ENCODE measurements at regions not wholly inside any gene's neighbourhood (a gene's known extent, or its start where the extent isn't known, plus 50 kb on each side); places are given as distances from the start of the nearest gene placed in this dataset.

- DNase-seq (no peak), ATAC-seq (ENCODE audit: low FRiP score in 2 of 2) (no peak)
- Histone ChIP-seq H3K27ac (no peak overlapping the region), H3K36me3 (no peaks in the 10 kb centered on the region), H3K27me3 (no peaks in the 10 kb centered on the region), H3K9me3 (no peaks in the 10 kb centered on the region), H3K4me1 (no peaks in the 10 kb centered on the region), H3K4me3 (no peak overlapping the region)
- WGBS, 2 donors = 80 to 84% methylated on average over 5 of the region's 5 CpGs
- TF ChIP-seq POLR2A (IDR thresholded peaks at IDR 0.05) = no peak
- no peak for TF ChIP-seq EP300 (IDR thresholded peaks at IDR 0.05)
- no peak for TF ChIP-seq CTCF (IDR thresholded peaks at IDR 0.05)
- no peak for TF ChIP-seq POLR2AphosphoS5 (IDR thresholded peaks at IDR 0.05)
Measured at GRCh38 chr20:6360766-6361165, 237.9 kb upstream of the FERMT1 start.

GRCh38 chr20:6355754-6356451 is 233.1 kb upstream of the FERMT1 start:
- 69 to 86% methylated on average over 7 of the region's 7 CpGs for whole genome bisulfite sequencing, 2 donors
- H3K4me1 ChIP-seq = no peaks in the 10 kb centered on the region

DNA sequence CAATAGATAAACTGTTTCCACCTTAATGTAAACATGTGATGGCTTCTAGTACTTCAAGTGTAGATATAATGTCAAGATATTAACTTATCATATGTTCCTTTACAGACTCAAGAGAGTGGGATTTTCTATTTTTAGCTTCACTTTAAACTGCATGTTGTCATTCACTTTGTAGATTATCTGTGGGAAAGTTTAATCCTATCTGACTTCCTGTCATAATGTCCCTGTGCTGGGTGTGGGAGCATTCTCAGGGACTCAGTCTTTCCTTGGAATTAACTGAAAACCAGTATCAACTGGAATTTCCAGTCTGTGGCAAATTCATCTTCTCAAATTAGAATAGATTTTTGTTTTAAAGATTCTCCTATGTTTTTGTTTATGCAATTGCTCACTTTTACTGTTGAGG is 226.1 kb upstream of the FERMT1 start:
- TF ChIP-seq EP300 (IDR thresholded peaks at IDR 0.05) = no peak
- TF ChIP-seq POLR2A (IDR thresholded peaks at IDR 0.05) = no peak
- no peak for TF ChIP-seq CTCF (IDR thresholded peaks at IDR 0.05)
- TF ChIP-seq POLR2AphosphoS5 (IDR thresholded peaks at IDR 0.05) = no peak
- Histone ChIP-seq H3K27ac (no peak overlapping the region), H3K4me3 (no peak overlapping the region), H3K36me3 (no peaks in the 10 kb centered on the region), H3K9me3 (no peaks in the 10 kb centered on the region), H3K4me1 (no peaks in the 10 kb centered on the region), H3K27me3 (no peaks in the 10 kb centered on the region)
- ATAC-seq (ENCODE audit: low FRiP score in 2 of 2) (no peak), DNase-seq (no peak)

More at GRCh38 chr20:6355754-6356451, 233.1 kb upstream of the FERMT1 start:
- Histone ChIP-seq H3K4me3 (no peak overlapping the region), H3K9me3 (no peaks in the 10 kb centered on the region), H3K36me3 (no peaks in the 10 kb centered on the region), H3K27me3 (no peaks in the 10 kb centered on the region), H3K27ac (no peak overlapping the region)
- DNase-seq (no peak), ATAC-seq (ENCODE audit: low FRiP score in 2 of 2) (no peak)
- TF ChIP-seq POLR2AphosphoS5 (IDR thresholded peaks at IDR 0.05) (no peak), POLR2A (IDR thresholded peaks at IDR 0.05) (no peak), EP300 (IDR thresholded peaks at IDR 0.05) (no peak), CTCF (IDR thresholded peaks at IDR 0.05) (no peak)

GRCh38 chr20:6347916-6348315 is 225.1 kb upstream of the FERMT1 start:
- ATAC-seq (ENCODE audit: low FRiP score in 2 of 2) = no peak
- no peaks in the 10 kb centered on the region for H3K4me1 ChIP-seq
- H3K27me3 ChIP-seq = no peaks in the 10 kb centered on the region
- no peak overlapping the region for H3K27ac ChIP-seq
- TF ChIP-seq EP300 (IDR thresholded peaks at IDR 0.05) (no peak), CTCF (IDR thresholded peaks at IDR 0.05) (no peak), POLR2A (IDR thresholded peaks at IDR 0.05) (no peak), POLR2AphosphoS5 (IDR thresholded peaks at IDR 0.05) (no peak)
- DNase-seq = no peak
- no peak overlapping the region for H3K4me3 ChIP-seq
- H3K9me3 ChIP-seq = no peaks in the 10 kb centered on the region
- no peaks in the 10 kb centered on the region for H3K36me3 ChIP-seq

DNA sequence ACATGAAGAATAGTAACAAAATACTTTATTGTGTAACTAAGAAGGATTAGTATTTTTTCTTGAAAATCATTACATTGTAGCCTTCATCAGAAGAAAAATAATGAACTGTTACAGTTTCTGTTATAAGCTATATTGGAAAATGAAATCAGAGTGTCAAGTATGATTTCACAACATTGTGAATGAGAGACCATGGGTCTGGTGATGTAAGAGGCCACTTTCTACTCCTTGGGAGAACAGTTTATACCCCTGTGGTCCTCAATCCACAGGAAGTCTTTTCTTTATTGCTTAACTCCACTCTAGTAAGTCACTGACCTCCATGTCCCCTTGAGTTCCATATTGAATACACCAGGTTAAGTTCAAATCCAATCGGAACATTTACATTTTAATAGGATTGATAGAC is 218.7 kb upstream of the FERMT1 start:
- 93 to 100% methylated on average over 1 of the region's 1 CpG for WGBS, 2 donors
- Histone ChIP-seq H3K27ac (no peak overlapping the region), H3K27me3 (no peaks in the 10 kb centered on the region), H3K9me3 (no peaks in the 10 kb centered on the region), H3K36me3 (no peaks in the 10 kb centered on the region), H3K4me3 (no peak overlapping the region), H3K4me1 (no peaks in the 10 kb centered on the region)
- ATAC-seq (ENCODE audit: low FRiP score in 2 of 2) (no peak), DNase-seq (no peak)
- no peak for TF ChIP-seq POLR2AphosphoS5 (IDR thresholded peaks at IDR 0.05)
- TF ChIP-seq EP300 (IDR thresholded peaks at IDR 0.05) = no peak
- no peak for TF ChIP-seq CTCF (IDR thresholded peaks at IDR 0.05)

All from upper lobe of left lung (tissue), 6 donors.